ENCODE measurements at regions not wholly inside any gene's neighbourhood (a gene's known extent, or its start where the extent isn't known, plus 50 kb on each side); places are given as distances from the start of the nearest gene placed in this dataset.
"Not testable (repeated sequence)": the region's sequence is repeated elsewhere in the genome, so short reads cannot be mapped to it uniquely, and the experiment has no call there.

DNA sequence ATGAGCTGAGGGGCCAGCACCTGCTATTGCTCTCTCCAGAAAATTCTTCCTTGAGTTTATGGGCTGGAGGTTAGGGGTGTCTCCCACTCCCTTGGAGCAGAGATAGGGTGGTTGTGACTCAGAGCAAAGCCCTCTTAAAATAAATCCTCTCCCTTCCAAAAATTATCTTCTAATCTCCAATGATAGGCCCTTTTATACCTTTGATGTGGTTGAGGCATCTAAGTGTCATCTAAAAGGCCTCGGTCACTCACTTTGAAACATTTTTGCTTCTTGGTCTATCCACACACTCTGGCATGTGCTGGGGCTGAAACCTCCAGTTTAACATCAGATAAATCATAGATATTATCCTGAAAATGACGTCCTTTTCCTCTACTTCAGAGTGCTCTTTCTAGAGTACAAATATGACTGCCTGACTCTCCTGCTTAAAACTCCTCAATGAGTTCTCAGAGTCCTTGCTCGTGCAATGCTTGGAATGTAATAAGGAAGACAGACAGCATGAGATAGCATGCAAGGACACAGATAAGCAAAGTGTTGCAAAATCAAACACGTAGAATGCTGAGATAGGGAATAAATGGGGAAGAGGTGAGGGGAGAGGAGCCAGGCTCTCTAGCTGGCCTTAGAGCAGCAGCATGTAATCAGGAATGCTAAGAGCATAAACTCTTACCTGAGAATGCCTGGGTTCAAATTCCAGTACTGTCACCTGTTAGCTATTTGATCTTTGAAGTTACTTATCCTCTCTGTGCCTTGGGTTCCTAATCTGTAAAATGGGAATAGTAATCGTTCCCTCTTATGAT is 374.1 kb upstream of the CITED2 start:
- H3K27me3 ChIP-seq (ENCODE audit: insufficient read depth, low read length), result no peaks in the 10 kb centered on the region
- no peaks in the 10 kb centered on the region for H3K9me3 ChIP-seq (ENCODE audit: low read length)
- H3K36me3 ChIP-seq (ENCODE audit: insufficient read depth, low read length), result no peaks in the 10 kb centered on the region
- H3K4me1 ChIP-seq (ENCODE audit: insufficient read depth, low read length), result no peaks in the 10 kb centered on the region
- H2AFZ ChIP-seq (ENCODE audit: low read depth, low read length), result no peak overlapping the region
- H3K4me3 ChIP-seq (ENCODE audit: low read length), result no peak overlapping the region

DNA sequence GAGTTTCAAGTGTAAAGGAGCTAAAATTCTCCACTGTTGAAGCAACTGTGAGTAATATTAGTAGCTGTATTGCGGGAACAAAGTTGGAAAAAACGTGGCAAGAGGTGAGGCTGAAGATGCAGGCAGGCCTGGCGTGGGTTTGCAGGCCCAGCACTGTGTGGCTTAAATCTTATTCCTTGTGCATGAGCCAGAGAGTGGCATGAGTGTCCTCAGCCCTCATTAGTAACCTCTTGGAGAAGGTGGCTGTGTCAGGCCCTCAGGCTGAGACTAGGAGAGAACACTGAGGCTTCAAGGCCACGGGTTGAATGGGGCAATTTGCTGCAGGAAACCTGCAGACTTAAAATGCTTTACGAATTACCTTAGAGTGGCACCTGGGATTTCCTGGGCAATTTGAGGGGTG is 372.7 kb upstream of the CITED2 start:
- H3K27me3 ChIP-seq (ENCODE audit: insufficient read depth, low read length), result no peaks in the 10 kb centered on the region
- no peak overlapping the region for H3K4me3 ChIP-seq (ENCODE audit: low read length)
- H3K36me3 ChIP-seq (ENCODE audit: insufficient read depth, low read length), result no peaks in the 10 kb centered on the region
- no peaks in the 10 kb centered on the region for H3K9me3 ChIP-seq (ENCODE audit: low read length)
- no peaks in the 10 kb centered on the region for H3K4me1 ChIP-seq (ENCODE audit: insufficient read depth, low read length)
- no peak overlapping the region for H2AFZ ChIP-seq (ENCODE audit: low read depth, low read length)

DNA sequence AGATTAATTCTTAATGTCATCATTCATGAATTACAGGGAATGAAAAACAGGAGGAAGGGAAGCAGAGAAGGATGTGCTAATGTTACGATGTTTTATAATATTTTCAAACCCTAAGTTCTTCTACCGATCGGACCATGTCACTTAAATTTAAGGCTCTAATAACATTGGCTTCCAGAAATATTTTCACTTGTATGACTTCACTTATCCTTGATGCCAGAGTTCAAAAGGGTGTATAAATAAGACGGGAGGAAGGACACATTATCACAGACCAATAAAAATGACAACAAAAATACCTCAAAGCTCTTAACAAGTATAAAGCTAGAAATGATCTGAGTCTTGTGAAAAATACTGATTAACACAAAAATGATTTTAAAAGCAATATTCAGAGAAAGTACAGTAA is 370.4 kb upstream of the CITED2 start:
- no peaks in the 10 kb centered on the region for H3K27me3 ChIP-seq (ENCODE audit: insufficient read depth, low read length)
- H3K9me3 ChIP-seq (ENCODE audit: low read length), result no peaks in the 10 kb centered on the region
- H3K36me3 ChIP-seq (ENCODE audit: insufficient read depth, low read length), result no peaks in the 10 kb centered on the region
- H3K4me3 ChIP-seq (ENCODE audit: low read length), result no peak overlapping the region
- no peaks in the 10 kb centered on the region for H3K4me1 ChIP-seq (ENCODE audit: insufficient read depth, low read length)
- H2AFZ ChIP-seq (ENCODE audit: low read depth, low read length), result no peak overlapping the region

DNA sequence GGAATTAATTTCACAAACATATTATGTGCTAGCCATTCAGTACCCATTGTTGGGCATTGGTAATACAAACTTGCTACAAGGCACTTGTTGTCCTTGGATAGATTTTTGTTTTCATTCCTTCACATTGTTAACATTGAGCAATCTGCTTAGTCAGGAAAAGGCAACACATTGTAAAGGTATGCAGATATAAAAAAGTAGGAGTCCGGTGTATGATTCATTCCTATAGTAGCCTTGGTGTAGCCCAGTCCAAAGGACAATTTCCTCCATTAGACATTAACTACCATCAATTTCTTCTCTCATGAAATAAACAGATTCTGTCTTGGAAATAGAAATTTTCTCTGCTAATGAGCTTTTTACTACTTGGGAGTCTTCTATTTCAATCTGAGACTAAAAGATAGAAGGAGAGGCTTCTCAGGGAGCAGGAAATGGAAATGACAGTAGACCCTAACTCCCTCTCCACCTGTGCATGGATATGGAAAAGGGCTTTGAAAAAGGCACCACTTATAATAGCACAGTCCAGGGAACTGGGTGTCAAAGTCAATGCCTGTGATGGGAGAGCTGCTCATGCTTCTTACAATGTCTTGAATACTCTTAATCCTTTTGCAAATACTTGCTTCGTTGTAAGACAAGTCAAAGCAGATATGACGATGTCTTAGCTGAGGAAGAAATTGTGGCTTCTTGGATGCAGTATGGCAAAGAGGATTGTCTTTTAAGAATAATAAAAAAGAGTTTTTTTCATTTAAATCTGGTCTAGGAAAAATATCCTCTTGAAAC is 369.4 kb upstream of the CITED2 start:
- H3K4me3 ChIP-seq (ENCODE audit: low read length), result no peak overlapping the region
- H3K36me3 ChIP-seq (ENCODE audit: insufficient read depth, low read length), result no peaks in the 10 kb centered on the region
- no peaks in the 10 kb centered on the region for H3K27me3 ChIP-seq (ENCODE audit: insufficient read depth, low read length)
- no peak overlapping the region for H2AFZ ChIP-seq (ENCODE audit: low read depth, low read length)
- H3K4me1 ChIP-seq (ENCODE audit: insufficient read depth, low read length), result no peaks in the 10 kb centered on the region
- no peaks in the 10 kb centered on the region for H3K9me3 ChIP-seq (ENCODE audit: low read length)

DNA sequence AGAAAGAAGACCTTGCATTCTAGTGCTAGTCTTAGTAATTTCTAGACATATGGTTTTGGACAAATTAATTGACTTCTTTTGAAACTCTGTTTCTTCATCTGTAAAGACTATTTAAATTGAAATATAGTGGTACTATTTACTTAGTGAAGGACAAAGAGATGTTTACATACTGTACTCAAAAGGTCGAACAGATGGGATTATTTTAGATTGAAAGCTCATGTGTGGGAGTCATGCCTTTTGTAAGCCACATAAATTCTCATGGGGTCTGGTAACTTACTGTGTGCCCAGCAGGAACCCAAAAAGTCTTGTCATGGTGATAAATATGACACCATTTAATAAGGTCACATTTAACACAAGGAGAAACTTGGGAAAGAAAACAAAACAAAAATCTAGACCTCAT is 368.2 kb upstream of the CITED2 start:
- Histone ChIP-seq H3K27me3 (ENCODE audit: insufficient read depth, low read length) (no peaks in the 10 kb centered on the region), H3K36me3 (ENCODE audit: insufficient read depth, low read length) (no peaks in the 10 kb centered on the region), H3K4me1 (ENCODE audit: insufficient read depth, low read length) (no peaks in the 10 kb centered on the region), H2AFZ (ENCODE audit: low read depth, low read length) (no peak overlapping the region), H3K4me3 (ENCODE audit: low read length) (no peak overlapping the region), H3K9me3 (ENCODE audit: low read length) (no peaks in the 10 kb centered on the region)

DNA sequence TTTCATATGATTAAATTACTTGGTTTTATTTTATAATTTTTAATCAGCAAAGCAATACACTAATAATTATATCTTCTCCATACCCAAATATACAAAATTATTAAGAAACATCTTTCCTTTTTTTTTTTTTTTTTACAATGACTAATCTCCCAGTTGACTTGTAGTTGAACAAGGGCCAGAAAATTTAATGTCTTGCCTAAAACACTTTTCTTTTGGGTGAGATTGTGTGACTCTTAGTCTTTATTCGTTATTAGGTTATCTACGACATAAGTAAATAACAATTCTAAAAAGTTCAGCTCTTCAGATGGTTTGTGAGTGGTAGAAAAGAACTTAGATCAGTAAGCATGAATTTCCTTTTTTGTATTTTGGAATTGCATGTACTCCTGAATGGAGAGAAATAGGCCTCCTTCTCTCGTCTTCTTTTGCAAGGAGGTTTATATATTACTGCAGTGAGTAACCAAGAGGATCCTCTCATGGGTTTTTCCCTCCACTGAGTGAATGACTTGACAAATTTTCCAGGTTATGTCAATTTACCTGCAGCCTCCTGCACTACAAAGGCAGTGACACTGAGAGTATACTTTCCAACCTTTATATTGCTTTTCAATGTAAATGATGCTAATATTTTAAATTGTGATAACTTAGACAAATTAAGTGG is 364.5 kb upstream of the CITED2 start:
- H3K4me1 ChIP-seq (ENCODE audit: insufficient read depth, low read length), result no peaks in the 10 kb centered on the region

DNA sequence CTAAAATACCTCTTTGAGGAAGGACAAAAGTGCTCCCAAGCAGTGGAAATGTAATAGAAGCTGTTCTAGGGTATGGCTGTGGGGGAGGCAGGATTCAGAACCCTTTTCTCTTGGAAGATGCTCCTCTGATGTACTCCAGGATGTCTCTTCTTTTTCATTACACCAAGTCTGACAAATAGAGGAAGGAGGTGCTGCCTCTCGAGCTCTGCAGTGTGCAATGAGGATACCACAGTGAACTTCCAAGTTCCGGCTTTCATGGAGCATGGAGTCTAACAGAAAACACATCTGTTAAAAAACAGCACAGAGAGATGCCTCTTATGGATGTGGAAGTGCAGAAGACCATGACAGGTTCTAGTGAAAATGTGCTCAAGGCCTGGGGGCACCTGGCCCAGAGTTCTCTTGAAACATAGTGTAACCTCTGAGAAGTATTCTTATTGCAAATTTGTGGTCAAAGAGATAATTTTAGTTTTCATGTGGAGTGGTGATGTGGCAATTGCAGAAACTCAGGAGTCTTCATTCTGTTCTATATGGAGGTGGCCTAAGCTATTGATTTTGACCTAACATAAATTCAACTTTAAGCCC is 362.0 kb upstream of the CITED2 start:
- H3K4me3 ChIP-seq (ENCODE audit: low read length), result no peak overlapping the region
- H3K4me1 ChIP-seq (ENCODE audit: insufficient read depth, low read length), result no peaks in the 10 kb centered on the region
- no peaks in the 10 kb centered on the region for H3K9me3 ChIP-seq (ENCODE audit: low read length)
- no peak overlapping the region for H2AFZ ChIP-seq (ENCODE audit: low read depth, low read length)
- no peaks in the 10 kb centered on the region for H3K27me3 ChIP-seq (ENCODE audit: insufficient read depth, low read length)
- no peaks in the 10 kb centered on the region for H3K36me3 ChIP-seq (ENCODE audit: insufficient read depth, low read length)

More for the DNA sequence above, 364.5 kb upstream of the CITED2 start:
- H3K27me3 ChIP-seq (ENCODE audit: insufficient read depth, low read length), result no peaks in the 10 kb centered on the region
- no peak overlapping the region for H3K4me3 ChIP-seq (ENCODE audit: low read length)
- H2AFZ ChIP-seq (ENCODE audit: low read depth, low read length), result no peak overlapping the region
- no peaks in the 10 kb centered on the region for H3K9me3 ChIP-seq (ENCODE audit: low read length)
- no peaks in the 10 kb centered on the region for H3K36me3 ChIP-seq (ENCODE audit: insufficient read depth, low read length)

DNA sequence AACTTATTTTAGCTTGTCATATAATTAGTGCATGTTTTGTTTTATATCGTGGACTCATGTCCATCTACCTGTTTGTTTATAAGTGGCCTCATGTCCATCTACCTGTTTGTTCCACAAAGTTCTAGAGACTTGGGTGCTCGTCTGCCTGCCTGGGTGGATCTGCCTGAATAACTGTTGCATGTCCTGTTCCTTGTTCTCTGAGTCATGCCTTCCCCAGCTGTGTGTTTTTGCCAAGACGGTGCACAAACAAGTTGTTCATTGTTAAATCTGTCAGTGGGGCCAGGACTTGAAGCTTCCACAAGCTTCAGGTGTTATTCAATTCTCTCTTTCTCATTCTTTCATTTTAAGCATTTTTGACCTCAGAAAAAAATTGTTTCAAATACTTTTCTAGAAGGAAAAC is 358.0 kb upstream of the CITED2 start:
- no peaks in the 10 kb centered on the region for H3K27me3 ChIP-seq (ENCODE audit: insufficient read depth, low read length)
- H3K36me3 ChIP-seq (ENCODE audit: insufficient read depth, low read length), result no peaks in the 10 kb centered on the region
- H2AFZ ChIP-seq (ENCODE audit: low read depth, low read length), result peak overlapping the region; percentile 26
- H3K4me1 ChIP-seq (ENCODE audit: insufficient read depth, low read length), result no peaks in the 10 kb centered on the region
- no peak overlapping the region for H3K4me3 ChIP-seq (ENCODE audit: low read length)
- H3K9me3 ChIP-seq (ENCODE audit: low read length), result no peaks in the 10 kb centered on the region

DNA sequence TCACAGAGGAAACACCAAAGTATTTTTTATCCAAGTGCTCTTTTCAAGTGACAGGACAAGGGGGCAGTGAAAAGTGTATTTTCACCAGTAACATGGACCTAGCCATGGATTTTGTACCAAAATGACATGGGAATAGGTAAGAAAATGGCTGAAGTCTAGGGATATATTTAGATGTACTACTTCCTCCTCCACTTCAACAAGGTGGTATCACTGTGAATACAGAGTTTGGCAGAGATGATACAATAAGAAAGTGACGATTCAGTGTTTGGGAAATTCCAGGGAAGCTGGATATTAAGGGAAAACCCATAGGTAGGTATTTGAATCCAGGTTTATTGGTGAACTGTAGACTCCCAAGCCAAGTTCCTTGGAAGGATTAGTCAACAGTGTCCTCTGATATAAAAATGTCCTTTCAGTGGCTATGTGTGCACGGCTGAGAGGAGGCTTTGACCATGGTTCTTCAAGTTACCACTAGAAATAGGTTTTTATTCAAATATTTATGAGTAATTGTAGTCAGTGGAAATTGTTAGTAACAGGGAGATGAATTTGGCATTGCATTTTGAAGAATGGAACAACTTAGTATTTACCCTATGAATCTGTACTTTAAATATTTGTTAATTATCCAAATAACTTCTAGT is 356.0 kb upstream of the CITED2 start:
- H2AFZ ChIP-seq (ENCODE audit: low read depth, low read length), result no peak overlapping the region
- no peaks in the 10 kb centered on the region for H3K9me3 ChIP-seq (ENCODE audit: low read length)
- H3K27me3 ChIP-seq (ENCODE audit: insufficient read depth, low read length), result no peaks in the 10 kb centered on the region
- H3K36me3 ChIP-seq (ENCODE audit: insufficient read depth, low read length), result no peaks in the 10 kb centered on the region
- no peaks in the 10 kb centered on the region for H3K4me1 ChIP-seq (ENCODE audit: insufficient read depth, low read length)
- no peak overlapping the region for H3K4me3 ChIP-seq (ENCODE audit: low read length)

DNA sequence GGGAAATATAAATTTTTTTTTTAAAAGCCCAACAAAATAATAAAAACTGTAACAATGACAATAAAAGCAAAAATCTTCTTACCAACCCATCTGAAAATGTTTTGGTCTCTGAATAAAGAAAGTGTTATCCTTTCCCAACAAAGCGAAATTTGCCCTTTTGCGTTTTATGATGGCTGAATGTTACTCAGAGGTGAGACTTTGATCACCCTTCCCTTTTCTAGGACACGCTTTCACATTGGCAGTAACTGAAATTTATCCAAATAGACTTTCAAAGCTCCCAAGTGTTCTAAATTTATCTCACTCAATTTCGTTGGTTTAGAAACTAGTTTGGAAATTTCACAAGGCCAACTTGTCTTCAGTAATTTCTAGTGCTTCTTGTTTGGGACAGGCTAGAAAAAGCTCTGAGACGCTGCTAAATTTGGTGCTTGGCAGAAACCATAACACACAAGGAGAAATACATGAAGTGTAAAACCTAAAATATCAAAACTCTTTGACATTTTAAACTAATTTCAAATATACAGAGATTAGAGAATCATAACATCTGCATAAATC is 354.5 kb upstream of the CITED2 start:
- no peak overlapping the region for H2AFZ ChIP-seq (ENCODE audit: low read depth, low read length)
- no peaks in the 10 kb centered on the region for H3K27me3 ChIP-seq (ENCODE audit: insufficient read depth, low read length)
- no peaks in the 10 kb centered on the region for H3K36me3 ChIP-seq (ENCODE audit: insufficient read depth, low read length)
- no peak overlapping the region for H3K4me3 ChIP-seq (ENCODE audit: low read length)
- H3K9me3 ChIP-seq (ENCODE audit: low read length), result no peaks in the 10 kb centered on the region
- no peaks in the 10 kb centered on the region for H3K4me1 ChIP-seq (ENCODE audit: insufficient read depth, low read length)

DNA sequence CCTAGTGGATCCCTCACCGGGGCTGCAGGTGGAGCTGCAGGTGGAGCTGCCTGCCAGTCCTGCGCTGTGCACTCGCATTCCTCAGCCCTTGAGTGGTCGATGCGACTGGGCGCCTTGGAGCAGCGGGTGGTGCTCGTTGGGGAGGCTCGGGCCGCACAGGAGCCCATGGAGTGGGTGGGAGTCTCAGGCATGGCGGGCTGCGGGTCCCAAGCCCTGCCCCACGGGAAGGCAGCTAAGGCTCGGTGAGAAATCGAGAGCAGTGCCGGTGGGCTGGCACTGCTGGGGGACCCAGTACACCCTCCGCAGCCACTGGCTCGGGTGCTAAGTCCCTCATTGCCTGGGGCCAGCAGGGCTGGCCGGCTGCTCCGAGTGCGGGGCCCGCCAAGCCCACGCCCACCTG is 351.8 kb upstream of the CITED2 start:
- H3K9me3 ChIP-seq (ENCODE audit: low read length); H2AFZ ChIP-seq (ENCODE audit: low read depth, low read length); H3K4me1 ChIP-seq (ENCODE audit: insufficient read depth, low read length); H3K4me3 ChIP-seq (ENCODE audit: low read length); H3K27me3 ChIP-seq (ENCODE audit: insufficient read depth, low read length); H3K36me3 ChIP-seq (ENCODE audit: insufficient read depth, low read length): not testable (repeated sequence)

DNA sequence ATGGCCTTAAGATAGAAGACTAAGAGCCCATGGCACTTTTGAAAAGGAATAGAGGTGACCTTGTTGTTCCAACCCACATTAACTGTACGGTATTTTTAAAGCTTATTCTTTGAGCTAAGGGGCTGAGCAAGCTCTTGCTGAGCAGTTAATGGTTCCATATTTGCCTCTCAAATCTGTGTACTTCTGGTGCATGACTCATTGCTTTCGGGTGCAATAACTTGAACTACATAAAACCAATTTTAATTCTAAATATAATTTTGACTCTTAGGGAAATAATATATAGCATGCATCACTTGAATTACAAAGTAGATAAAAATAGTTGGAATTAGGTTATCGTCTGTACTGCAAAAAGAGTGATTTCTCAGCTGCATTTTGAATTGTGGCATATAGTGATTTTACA is 348.1 kb upstream of the CITED2 start:
- H2AFZ ChIP-seq (ENCODE audit: low read depth, low read length), result no peak overlapping the region
- no peak overlapping the region for H3K4me3 ChIP-seq (ENCODE audit: low read length)
- no peaks in the 10 kb centered on the region for H3K9me3 ChIP-seq (ENCODE audit: low read length)
- no peaks in the 10 kb centered on the region for H3K27me3 ChIP-seq (ENCODE audit: insufficient read depth, low read length)
- H3K4me1 ChIP-seq (ENCODE audit: insufficient read depth, low read length), result no peaks in the 10 kb centered on the region
- no peaks in the 10 kb centered on the region for H3K36me3 ChIP-seq (ENCODE audit: insufficient read depth, low read length)

All from neuron (in vitro differentiated cells).